ENCODE measurements at regions not wholly inside any gene's neighbourhood (a gene's known extent, or its start where the extent isn't known, plus 50 kb on each side); places are given as distances from the start of the nearest gene placed in this dataset.

DNA sequence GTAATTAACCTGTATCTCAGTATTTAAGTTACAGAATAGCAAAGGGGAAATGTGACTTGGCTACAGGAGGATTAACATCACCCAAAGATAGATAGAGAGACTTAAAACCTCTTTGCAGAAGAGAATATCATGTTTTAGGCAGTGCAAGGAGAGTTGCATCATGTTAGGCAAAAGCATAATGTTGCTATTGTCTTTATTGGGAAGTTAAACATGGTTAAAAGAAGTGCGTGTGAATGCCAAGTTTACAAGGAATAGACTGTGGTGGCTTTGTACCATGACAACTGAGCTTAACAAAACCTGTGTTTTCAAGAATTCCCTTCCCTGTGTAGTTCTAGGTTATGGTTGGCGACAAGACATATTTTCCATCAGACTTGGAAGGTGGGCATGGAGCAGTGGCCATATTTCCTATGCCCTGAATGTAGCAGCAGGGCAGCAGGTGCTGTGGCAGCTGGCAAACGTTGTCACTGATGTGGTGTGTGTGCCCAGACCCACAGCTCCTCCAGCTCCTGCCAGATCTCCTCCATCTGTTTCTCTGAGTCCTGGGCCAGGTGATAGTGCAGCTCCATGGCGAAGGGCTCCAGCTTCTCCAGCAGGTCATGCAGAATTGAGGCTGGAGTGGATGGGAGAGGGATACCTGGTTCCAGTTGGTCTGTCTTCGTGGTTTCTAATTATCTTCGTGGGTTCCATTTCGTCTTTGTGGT lies 163.3 kb downstream of the QRSL1 start:
- Histone ChIP-seq H3K4me3 (replicated peaks in 1 of 4; ENCODE audit: control extremely low read depth in 1 of 4, insufficient read depth in 1 of 4, low read depth in 3 of 4, low read length in 4 of 4) (no peak overlapping the region), H4K20me1 (ENCODE audit: control insufficient read depth, extremely low read depth, insufficient read depth, low read length) (no peaks in the 10 kb centered on the region), H3K79me2 (ENCODE audit: control insufficient read depth, insufficient read depth, low read length) (no peaks in the 10 kb centered on the region), H3K9ac (ENCODE audit: insufficient read depth, low read length) (no peak overlapping the region), H2AFZ (ENCODE audit: low read length) (no peak overlapping the region), H3K27ac (ENCODE audit: insufficient read depth, low read length) (no peak overlapping the region), H3K36me3 (ENCODE audit: control insufficient read depth, insufficient read depth, low read length) (no peaks in the 10 kb centered on the region), H3K4me1 (ENCODE audit: control insufficient read depth, extremely low read depth, insufficient read depth, low read length) (no peaks in the 10 kb centered on the region), H3K9me3 (ENCODE audit: control insufficient read depth, insufficient read depth, low read depth, low read length) (no peaks in the 10 kb centered on the region), H3K4me2 (ENCODE audit: extremely low read depth, insufficient read depth, low read length) (no peak overlapping the region), H3K27me3 (ENCODE audit: control insufficient read depth, insufficient read depth, low read length) (no peaks in the 10 kb centered on the region)
- TF ChIP-seq, protein P1, sequence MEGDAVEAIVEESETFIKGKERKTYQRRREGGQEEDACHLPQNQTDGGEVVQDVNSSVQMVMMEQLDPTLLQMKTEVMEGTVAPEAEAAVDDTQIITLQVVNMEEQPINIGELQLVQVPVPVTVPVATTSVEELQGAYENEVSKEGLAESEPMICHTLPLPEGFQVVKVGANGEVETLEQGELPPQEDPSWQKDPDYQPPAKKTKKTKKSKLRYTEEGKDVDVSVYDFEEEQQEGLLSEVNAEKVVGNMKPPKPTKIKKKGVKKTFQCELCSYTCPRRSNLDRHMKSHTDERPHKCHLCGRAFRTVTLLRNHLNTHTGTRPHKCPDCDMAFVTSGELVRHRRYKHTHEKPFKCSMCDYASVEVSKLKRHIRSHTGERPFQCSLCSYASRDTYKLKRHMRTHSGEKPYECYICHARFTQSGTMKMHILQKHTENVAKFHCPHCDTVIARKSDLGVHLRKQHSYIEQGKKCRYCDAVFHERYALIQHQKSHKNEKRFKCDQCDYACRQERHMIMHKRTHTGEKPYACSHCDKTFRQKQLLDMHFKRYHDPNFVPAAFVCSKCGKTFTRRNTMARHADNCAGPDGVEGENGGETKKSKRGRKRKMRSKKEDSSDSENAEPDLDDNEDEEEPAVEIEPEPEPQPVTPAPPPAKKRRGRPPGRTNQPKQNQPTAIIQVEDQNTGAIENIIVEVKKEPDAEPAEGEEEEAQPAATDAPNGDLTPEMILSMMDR (conservative IDR thresholded peaks at IDR 0.05 in 1 of 2, IDR thresholded peaks at IDR 0.05 in 1 of 2; ENCODE audit: low read depth in 1 of 2, low read length in 2 of 2) = no peak
- no peak for TF ChIP-seq EZH2 (IDR thresholded peaks at IDR 0.05; ENCODE audit: low read length, missing control alignments)
- DNase-seq (ENCODE audit: low read depth in 2 of 2) = no peak

DNA sequence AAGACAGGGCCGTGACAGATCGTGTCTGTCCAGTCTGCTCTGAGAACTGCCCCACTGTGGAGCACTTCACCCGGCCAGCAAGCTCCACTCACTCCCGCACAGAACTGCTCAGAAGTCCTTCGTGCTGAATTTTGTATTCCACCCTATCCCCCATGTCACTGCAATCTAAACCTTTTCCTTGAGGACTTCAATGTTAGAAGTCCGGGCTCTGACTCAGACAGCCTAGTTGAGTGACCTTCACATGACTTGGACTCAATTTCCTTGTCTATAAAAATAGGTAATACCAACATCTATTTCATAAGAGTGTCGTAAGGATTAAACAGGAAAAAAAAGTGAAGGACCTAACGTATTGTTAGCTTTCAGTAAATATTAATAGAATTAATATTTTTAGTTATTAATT lies 161.6 kb downstream of the QRSL1 start:
- Histone ChIP-seq H4K20me1 (ENCODE audit: control insufficient read depth, extremely low read depth, insufficient read depth, low read length) (no peaks in the 10 kb centered on the region), H3K4me2 (ENCODE audit: extremely low read depth, insufficient read depth, low read length) (no peak overlapping the region), H3K27me3 (ENCODE audit: control insufficient read depth, insufficient read depth, low read length) (no peaks in the 10 kb centered on the region), H3K9ac (ENCODE audit: insufficient read depth, low read length) (no peak overlapping the region), H3K36me3 (ENCODE audit: control insufficient read depth, insufficient read depth, low read length) (no peaks in the 10 kb centered on the region), H3K4me1 (ENCODE audit: control insufficient read depth, extremely low read depth, insufficient read depth, low read length) (no peaks in the 10 kb centered on the region), H2AFZ (ENCODE audit: low read length) (no peak overlapping the region), H3K9me3 (ENCODE audit: control insufficient read depth, insufficient read depth, low read depth, low read length) (no peaks in the 10 kb centered on the region), H3K79me2 (ENCODE audit: control insufficient read depth, insufficient read depth, low read length) (no peaks in the 10 kb centered on the region), H3K4me3 (replicated peaks in 1 of 4; ENCODE audit: control extremely low read depth in 1 of 4, insufficient read depth in 1 of 4, low read depth in 3 of 4, low read length in 4 of 4) (no peak overlapping the region), H3K27ac (ENCODE audit: insufficient read depth, low read length) (no peak overlapping the region)
- DNase-seq (ENCODE audit: low read depth in 2 of 2) = no peak
- no peak for TF ChIP-seq EZH2 (IDR thresholded peaks at IDR 0.05; ENCODE audit: low read length, missing control alignments)
- TF ChIP-seq, protein P1 (conservative IDR thresholded peaks at IDR 0.05 in 1 of 2, IDR thresholded peaks at IDR 0.05 in 1 of 2; ENCODE audit: low read depth in 1 of 2, low read length in 2 of 2) = no peak

DNA sequence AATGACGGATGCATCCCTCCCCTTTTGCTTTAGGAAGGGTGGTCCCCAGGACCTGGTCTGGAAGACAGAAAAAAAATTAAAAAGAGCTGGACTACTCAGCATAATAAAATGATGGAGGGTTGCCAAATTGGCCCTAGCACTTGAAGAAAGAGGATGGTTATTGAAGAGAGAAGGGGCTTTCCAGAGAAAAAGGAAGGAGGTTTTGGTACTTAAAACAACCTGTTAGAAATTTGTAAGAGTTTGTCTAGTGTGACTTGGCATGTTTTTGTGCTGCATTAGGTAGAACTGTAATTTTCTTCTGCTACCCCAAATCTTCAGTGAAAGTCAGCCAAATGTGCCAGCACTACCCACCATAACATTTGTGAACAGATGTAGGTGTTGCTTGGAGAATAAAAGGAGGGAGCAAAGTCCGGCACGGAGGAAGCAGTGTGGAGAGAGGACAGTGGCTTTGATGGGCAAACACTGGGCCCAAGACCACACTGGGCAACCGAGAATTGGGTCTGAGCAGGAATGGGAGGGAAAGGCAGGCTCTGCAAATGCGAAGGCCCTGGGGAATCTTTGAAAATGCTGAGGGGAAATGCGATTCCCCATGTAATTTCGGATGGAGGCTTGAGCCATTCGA lies 160.9 kb downstream of the QRSL1 start:
- H3K4me2 ChIP-seq (ENCODE audit: extremely low read depth, insufficient read depth, low read length) = no peak overlapping the region
- no peak overlapping the region for H3K27ac ChIP-seq (ENCODE audit: insufficient read depth, low read length)
- no peaks in the 10 kb centered on the region for H3K9me3 ChIP-seq (ENCODE audit: control insufficient read depth, insufficient read depth, low read depth, low read length)
- no peaks in the 10 kb centered on the region for H3K4me1 ChIP-seq (ENCODE audit: control insufficient read depth, extremely low read depth, insufficient read depth, low read length)
- no peaks in the 10 kb centered on the region for H3K27me3 ChIP-seq (ENCODE audit: control insufficient read depth, insufficient read depth, low read length)
- no peaks in the 10 kb centered on the region for H3K79me2 ChIP-seq (ENCODE audit: control insufficient read depth, insufficient read depth, low read length)
- H3K9ac ChIP-seq (ENCODE audit: insufficient read depth, low read length) = no peak overlapping the region
- H3K4me3 ChIP-seq (replicated peaks in 1 of 4; ENCODE audit: control extremely low read depth in 1 of 4, insufficient read depth in 1 of 4, low read depth in 3 of 4, low read length in 4 of 4) = no peak overlapping the region
- peak in 1 of 2 donors; percentile 23 for DNase-seq (ENCODE audit: low read depth in 2 of 2)
- TF ChIP-seq, protein P1 (conservative IDR thresholded peaks at IDR 0.05 in 1 of 2, IDR thresholded peaks at IDR 0.05 in 1 of 2; ENCODE audit: low read depth in 1 of 2, low read length in 2 of 2) = no peak
- TF ChIP-seq EZH2 (IDR thresholded peaks at IDR 0.05; ENCODE audit: low read length, missing control alignments) = no peak
- H2AFZ ChIP-seq (ENCODE audit: low read length) = no peak overlapping the region
- H4K20me1 ChIP-seq (ENCODE audit: control insufficient read depth, extremely low read depth, insufficient read depth, low read length) = no peaks in the 10 kb centered on the region
- no peaks in the 10 kb centered on the region for H3K36me3 ChIP-seq (ENCODE audit: control insufficient read depth, insufficient read depth, low read length)
